ENCODE measurements at regions not wholly inside any gene's neighbourhood (a gene's known extent, or its start where the extent isn't known, plus 50 kb on each side); places are given as distances from the start of the nearest gene placed in this dataset.

DNA sequence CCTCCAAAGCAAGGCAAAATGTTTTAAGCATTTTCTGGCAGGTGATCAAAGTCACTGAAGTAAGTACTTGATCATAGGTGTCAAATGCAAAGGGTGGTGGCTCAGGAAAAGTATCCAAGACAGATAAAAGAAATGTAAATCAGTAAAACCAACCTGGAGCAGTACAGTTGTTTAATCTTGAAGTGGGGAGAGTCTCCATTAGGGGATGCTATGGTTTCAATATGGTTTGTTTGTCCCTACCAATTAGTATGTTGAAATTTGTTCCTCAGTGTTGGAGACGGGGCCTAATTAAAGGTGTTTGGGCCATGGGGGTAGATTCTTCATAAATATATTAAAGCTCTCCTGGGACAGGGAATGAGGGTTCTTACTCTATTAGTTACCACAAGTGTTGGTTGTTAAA lies 1781.7 kb upstream of the PRR20A start:
- Mint-ChIP-seq H3K4me3 (no peak overlapping the region), H3K9me3 (no peaks in the 10 kb centered on the region), H3K36me3 (no peaks in the 10 kb centered on the region), H3K27ac (no peak overlapping the region), H3K27me3 (no peaks in the 10 kb centered on the region), H3K4me1 (ENCODE audit: unreplicated experiment) (peaks cover 12% of the 10 kb centered on the region)
- no peak for TF ChIP-seq CTCF (conservative IDR thresholded peaks at IDR 0.05)
- DNase-seq (ENCODE audit: extremely low spot score, unreplicated experiment), result no peak

GRCh38 chr13:55361141-55361540 lies 1779.6 kb upstream of the PRR20A start:
- H3K36me3 Mint-ChIP-seq, result no peaks in the 10 kb centered on the region
- no peak for DNase-seq (ENCODE audit: extremely low spot score, unreplicated experiment)
- H3K9me3 Mint-ChIP-seq, result no peaks in the 10 kb centered on the region
- no peak overlapping the region for H3K4me3 Mint-ChIP-seq
- TF ChIP-seq CTCF (conservative IDR thresholded peaks at IDR 0.05), result no peak
- H3K27ac Mint-ChIP-seq, result no peak overlapping the region
- peaks cover 12% of the 10 kb centered on the region for H3K4me1 Mint-ChIP-seq (ENCODE audit: unreplicated experiment)
- H3K27me3 Mint-ChIP-seq, result no peaks in the 10 kb centered on the region

- H3K4me1 Mint-ChIP-seq (ENCODE audit: unreplicated experiment), result no peaks in the 10 kb centered on the region
- H3K27me3 Mint-ChIP-seq, result no peaks in the 10 kb centered on the region
- DNase-seq (ENCODE audit: extremely low spot score, unreplicated experiment), result no peak
- H3K36me3 Mint-ChIP-seq, result no peaks in the 10 kb centered on the region
- no peak overlapping the region for H3K4me3 Mint-ChIP-seq
- no peak overlapping the region for H3K27ac Mint-ChIP-seq
- no peak for TF ChIP-seq CTCF (conservative IDR thresholded peaks at IDR 0.05)
- no peaks in the 10 kb centered on the region for H3K9me3 Mint-ChIP-seq
Observed at GRCh38 chr13:55366676-55367075, 1774.0 kb upstream of the PRR20A start.

GRCh38 chr13:55394470-55394869 lies 1746.2 kb upstream of the PRR20A start:
- no peak overlapping the region for H3K4me3 Mint-ChIP-seq
- no peak overlapping the region for H3K27ac Mint-ChIP-seq
- H3K36me3 Mint-ChIP-seq, result no peaks in the 10 kb centered on the region
- TF ChIP-seq CTCF (conservative IDR thresholded peaks at IDR 0.05), result no peak
- H3K9me3 Mint-ChIP-seq, result no peaks in the 10 kb centered on the region
- no peaks in the 10 kb centered on the region for H3K4me1 Mint-ChIP-seq (ENCODE audit: unreplicated experiment)
- H3K27me3 Mint-ChIP-seq, result no peaks in the 10 kb centered on the region
- DNase-seq (ENCODE audit: extremely low spot score, unreplicated experiment), result no peak

DNA sequence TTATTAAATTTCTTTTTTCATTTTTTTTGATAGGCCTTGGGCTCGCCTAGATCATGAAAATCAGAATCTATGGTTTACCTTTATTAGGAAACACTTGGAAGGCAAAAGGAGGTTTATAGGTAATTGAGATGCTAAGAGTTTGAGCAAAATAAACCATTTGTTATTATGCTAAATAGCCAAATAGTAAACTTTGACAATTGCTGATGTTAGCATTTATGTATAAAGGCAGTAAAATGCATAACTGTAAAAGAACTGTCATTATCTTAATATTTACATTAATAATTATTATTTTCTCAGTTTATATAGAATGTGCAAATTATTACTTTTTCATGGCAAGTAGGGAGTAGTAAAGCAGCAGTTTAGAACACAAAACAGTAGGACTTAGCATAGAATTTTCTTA lies 1737.8 kb upstream of the PRR20A start:
- Mint-ChIP-seq H3K27me3 (no peaks in the 10 kb centered on the region), H3K9me3 (no peaks in the 10 kb centered on the region), H3K4me3 (no peak overlapping the region), H3K36me3 (no peaks in the 10 kb centered on the region), H3K27ac (no peak overlapping the region), H3K4me1 (ENCODE audit: unreplicated experiment) (no peaks in the 10 kb centered on the region)
- DNase-seq (ENCODE audit: extremely low spot score, unreplicated experiment), result no peak
- no peak for TF ChIP-seq CTCF (conservative IDR thresholded peaks at IDR 0.05)

- H3K27me3 Mint-ChIP-seq, result no peaks in the 10 kb centered on the region
- no peak overlapping the region for H3K27ac Mint-ChIP-seq
- H3K4me3 Mint-ChIP-seq, result no peak overlapping the region
- no peaks in the 10 kb centered on the region for H3K4me1 Mint-ChIP-seq (ENCODE audit: unreplicated experiment)
- TF ChIP-seq CTCF (conservative IDR thresholded peaks at IDR 0.05), result no peak
- H3K9me3 Mint-ChIP-seq, result no peaks in the 10 kb centered on the region
- no peak for DNase-seq (ENCODE audit: extremely low spot score, unreplicated experiment)
- no peaks in the 10 kb centered on the region for H3K36me3 Mint-ChIP-seq
Observed at GRCh38 chr13:55403887-55404487, 1736.7 kb upstream of the PRR20A start.

Measured in type B pancreatic cell (in vitro differentiated cells).